ENCODE measurements at regions not wholly inside any gene's neighbourhood (a gene's known extent, or its start where the extent isn't known, plus 50 kb on each side); places are given as distances from the start of the nearest gene placed in this dataset.
A peak's percentile ranks its signal among the peaks of the same experiment; 100 is the strongest.

DNA sequence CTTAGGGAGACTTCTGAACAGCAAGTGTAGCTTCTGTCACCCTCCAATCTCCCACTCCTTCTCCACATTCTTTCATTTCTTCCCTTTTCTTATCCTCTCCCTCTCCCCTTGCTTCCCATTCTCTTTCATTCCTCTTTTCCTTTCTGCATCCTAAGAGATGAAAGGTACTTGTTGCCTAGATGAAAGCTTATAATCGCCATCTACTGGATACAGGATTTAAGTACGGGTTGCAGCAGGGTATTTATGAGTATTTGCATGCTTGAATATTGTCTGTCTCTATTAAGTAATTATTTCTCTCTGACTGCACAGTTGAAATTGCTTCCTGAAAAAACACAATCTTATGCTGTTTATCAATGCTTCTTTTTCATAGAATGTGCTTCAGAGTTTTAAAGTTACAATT lies 174.0 kb upstream of the TENT5D start:
- no peak for TF ChIP-seq CTCF (IDR thresholded peaks at IDR 0.05)
- TF ChIP-seq POLR2A (IDR thresholded peaks at IDR 0.05), result no peak
- no peak overlapping the region for H3K4me3 ChIP-seq
- no peak overlapping the region for H3K27ac ChIP-seq
- 37 to 50% methylated on average over 2 of the region's 2 CpGs for WGBS, 2 donors
- H3K9me3 ChIP-seq, result no peaks in the 10 kb centered on the region
- no peaks in the 10 kb centered on the region for H3K4me1 ChIP-seq
- H3K27me3 ChIP-seq, result no peaks in the 10 kb centered on the region
- intact Hi-C loops (cut with DNase I; ENCODE audit: low total_unique reads), result no loop called here
- no peaks in the 10 kb centered on the region for H3K36me3 ChIP-seq (ENCODE audit: low read depth, missing control alignments)
- no peak for DNase-seq

GRCh38 chrX:80266287-80266686 lies 154.0 kb upstream of the TENT5D start:
- DNase-seq, result no peak
- TF ChIP-seq POLR2A (IDR thresholded peaks at IDR 0.05) (no peak), CTCF (IDR thresholded peaks at IDR 0.05) (no peak)
- 89 to 98% methylated on average over 4 of the region's 4 CpGs for WGBS, 2 donors

GRCh38 chrX:80266979-80267378 lies 153.3 kb upstream of the TENT5D start:
- Histone ChIP-seq H3K27ac (no peak overlapping the region), H3K27me3 (no peaks in the 10 kb centered on the region), H3K9me3 (no peaks in the 10 kb centered on the region), H3K4me3 (no peak overlapping the region), H3K4me1 (no peaks in the 10 kb centered on the region), H3K36me3 (ENCODE audit: low read depth, missing control alignments) (no peaks in the 10 kb centered on the region)
- intact Hi-C loops (cut with DNase I; ENCODE audit: low total_unique reads), result no loop called here
- DNase-seq, result no peak
- no peak for TF ChIP-seq CTCF (IDR thresholded peaks at IDR 0.05)
- TF ChIP-seq POLR2A (IDR thresholded peaks at IDR 0.05), result no peak

More at GRCh38 chrX:80266287-80266686, 154.0 kb upstream of the TENT5D start:
- intact Hi-C loops (cut with DNase I; ENCODE audit: low total_unique reads), result no loop called here
- Histone ChIP-seq H3K27ac (no peak overlapping the region), H3K4me3 (no peak overlapping the region), H3K9me3 (no peaks in the 10 kb centered on the region), H3K27me3 (no peaks in the 10 kb centered on the region), H3K36me3 (ENCODE audit: low read depth, missing control alignments) (no peaks in the 10 kb centered on the region), H3K4me1 (no peaks in the 10 kb centered on the region)

DNA sequence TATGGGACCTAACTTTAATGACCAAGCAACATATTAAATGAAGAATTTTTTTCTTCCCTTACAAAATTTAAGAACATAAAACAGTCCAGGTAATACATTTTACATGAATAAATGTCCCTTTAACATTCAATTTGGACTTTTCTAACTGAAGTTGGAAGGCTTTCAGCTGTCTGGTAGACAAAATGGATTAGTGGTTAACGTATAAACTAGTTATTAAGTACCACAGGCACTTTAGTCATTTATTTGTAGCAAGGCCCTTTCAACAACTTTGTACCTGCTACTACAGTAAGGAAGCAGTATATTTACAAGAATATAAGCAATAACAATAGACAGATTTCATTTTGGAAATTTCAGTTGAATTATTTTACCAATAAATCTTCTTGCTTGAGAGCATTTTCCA lies 152.5 kb upstream of the TENT5D start:
- Histone ChIP-seq H3K27ac (no peak overlapping the region), H3K36me3 (ENCODE audit: low read depth, missing control alignments) (no peaks in the 10 kb centered on the region), H3K4me3 (no peak overlapping the region), H3K27me3 (no peaks in the 10 kb centered on the region), H3K4me1 (no peaks in the 10 kb centered on the region), H3K9me3 (no peaks in the 10 kb centered on the region)
- DNase-seq, result no peak
- intact Hi-C loops (cut with DNase I; ENCODE audit: low total_unique reads), result no loop called here
- 69 to 92% methylated on average over 1 of the region's 1 CpG for WGBS, 2 donors
- TF ChIP-seq POLR2A (IDR thresholded peaks at IDR 0.05) (no peak), CTCF (IDR thresholded peaks at IDR 0.05) (no peak)

- no peaks in the 10 kb centered on the region for H3K27me3 ChIP-seq
- intact Hi-C loops (cut with DNase I; ENCODE audit: low total_unique reads), result no loop called here
- H3K4me3 ChIP-seq, result no peak overlapping the region
- no peaks in the 10 kb centered on the region for H3K36me3 ChIP-seq (ENCODE audit: low read depth, missing control alignments)
- peak in 1 of 3 experiments; percentile 43 for TF ChIP-seq CTCF (IDR thresholded peaks at IDR 0.05)
- no peak for TF ChIP-seq POLR2A (IDR thresholded peaks at IDR 0.05)
- no peak overlapping the region for H3K27ac ChIP-seq
- H3K4me1 ChIP-seq, result no peaks in the 10 kb centered on the region
- 50 to 65% methylated on average over 2 of the region's 2 CpGs for WGBS, 2 donors
- DNase-seq, result no peak
- no peaks in the 10 kb centered on the region for H3K9me3 ChIP-seq
These were observed 137.7 kb upstream of the TENT5D start for GRCh38 chrX:80282535-80282934.

All from testis (tissue), 2 donors.